ENCODE measurements at regions not wholly inside any gene's neighbourhood (a gene's known extent, or its start where the extent isn't known, plus 50 kb on each side); places are given as distances from the start of the nearest gene placed in this dataset.

DNA sequence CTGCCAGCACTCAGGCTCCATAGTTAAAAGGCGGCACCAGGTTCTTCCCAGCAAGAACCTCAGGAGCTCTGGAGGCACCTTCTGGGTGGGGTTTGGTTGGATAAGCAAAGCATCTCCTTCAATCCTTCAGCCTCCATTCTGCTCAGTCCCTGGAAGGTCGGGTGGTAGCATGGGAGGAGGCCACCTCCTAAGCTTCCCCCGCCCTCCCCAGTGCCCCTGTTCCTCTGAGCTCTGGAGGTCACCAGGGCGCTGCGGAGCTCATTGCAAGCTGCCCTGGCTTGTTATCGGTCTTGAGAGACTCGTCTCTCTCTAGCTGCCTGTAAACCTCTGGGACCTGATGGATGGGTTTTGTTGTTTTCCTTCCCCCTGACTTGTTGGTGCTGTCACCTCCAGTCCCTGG is 124.8 kb downstream of the RPLP1 start:
- DNase-seq: no peak

GRCh38 chr15:69578252-69578651 is 125.6 kb downstream of the RPLP1 start:
- DNase-seq: no peak

DNA sequence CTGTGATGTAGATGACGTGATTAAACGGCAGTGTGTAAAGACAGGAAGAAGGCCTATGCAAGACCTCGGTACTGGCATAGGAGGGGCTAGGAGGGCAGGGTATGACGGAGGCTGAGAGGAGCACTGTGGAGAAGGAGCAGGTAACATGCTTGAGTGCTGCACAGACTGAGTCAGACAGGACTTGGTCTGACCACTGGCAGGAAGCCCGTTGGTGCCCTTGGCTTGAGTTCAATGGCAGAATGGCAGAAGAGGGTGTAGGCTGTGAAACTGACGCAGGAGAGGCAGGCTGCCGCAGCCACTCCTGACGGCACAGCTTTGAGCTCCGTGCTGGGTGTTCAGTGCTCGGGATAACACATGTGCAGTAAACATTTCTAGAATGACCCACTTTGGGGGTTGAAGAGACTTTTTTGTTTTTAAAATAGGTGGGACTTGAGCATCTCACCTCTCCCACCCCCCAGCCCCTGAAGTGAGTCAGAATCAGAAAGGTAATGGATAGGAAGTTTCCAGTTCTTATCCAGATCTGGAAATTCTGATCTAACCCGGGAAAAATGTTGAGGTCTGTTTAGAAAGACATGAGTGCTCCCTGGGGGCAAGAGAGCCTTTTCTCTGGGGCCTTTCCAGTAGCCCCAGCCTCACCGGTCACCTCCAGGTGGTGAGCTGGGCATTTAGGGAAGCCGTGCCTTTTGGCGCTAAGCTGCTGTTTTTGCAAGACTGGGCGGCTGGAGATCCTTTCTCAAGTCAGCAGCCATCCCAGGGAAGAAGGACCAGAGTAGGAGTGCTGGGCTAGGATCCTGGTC is 126.4 kb downstream of the RPLP1 start:
- DNase-seq: peak; percentile 4

- no peak for DNase-seq
Measured at GRCh38 chr15:69579950-69580618, 127.5 kb downstream of the RPLP1 start.

DNA sequence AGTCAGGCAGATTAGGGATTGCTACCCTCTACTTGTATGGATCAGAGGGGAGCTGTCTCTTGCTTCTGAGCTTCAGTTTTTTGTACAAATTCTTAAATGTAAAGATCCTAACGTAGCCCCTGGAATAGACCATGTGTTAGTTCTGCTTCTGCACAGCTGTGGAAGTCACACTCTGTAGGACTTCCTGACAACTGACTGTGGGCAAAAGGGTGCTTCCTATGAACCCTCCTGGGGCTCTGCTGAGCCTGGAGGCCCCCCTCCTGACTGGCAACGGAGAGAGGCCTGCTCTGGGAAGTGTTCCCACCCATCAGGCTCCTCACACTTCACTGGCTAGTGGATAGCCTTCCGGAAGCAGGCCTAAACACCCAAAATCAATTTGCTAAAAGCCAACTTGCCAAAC is 131.0 kb downstream of the RPLP1 start:
- DNase-seq: no peak

GRCh38 chr15:69585937-69586336 is 133.3 kb downstream of the RPLP1 start:
- DNase-seq: no peak

DNA sequence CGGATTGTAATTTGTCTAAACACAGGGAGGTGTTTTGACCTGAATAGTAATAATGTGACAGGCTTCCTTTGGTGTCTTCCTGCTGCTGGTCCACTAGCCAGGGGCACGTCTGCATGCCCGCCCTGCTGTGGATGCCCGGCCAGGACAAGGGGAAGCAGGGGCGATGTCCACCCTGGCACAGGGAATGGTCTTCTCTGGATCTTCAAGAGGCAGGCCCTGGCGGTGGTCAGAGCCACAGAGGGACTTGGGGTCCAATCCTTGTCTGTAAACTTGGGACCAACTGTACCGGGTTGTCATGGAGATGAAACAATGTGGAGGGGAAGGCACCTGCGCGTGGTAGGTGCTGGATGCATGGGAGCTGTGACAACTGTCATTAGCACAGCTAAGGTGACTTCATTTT is 134.1 kb downstream of the RPLP1 start:
- DNase-seq: no peak

- no peak for DNase-seq
Measured at GRCh38 chr15:69587723-69588426, 135.3 kb downstream of the RPLP1 start.

GRCh38 chr15:69590201-69590710 is 137.6 kb downstream of the RPLP1 start:
- no peak for DNase-seq

DNA sequence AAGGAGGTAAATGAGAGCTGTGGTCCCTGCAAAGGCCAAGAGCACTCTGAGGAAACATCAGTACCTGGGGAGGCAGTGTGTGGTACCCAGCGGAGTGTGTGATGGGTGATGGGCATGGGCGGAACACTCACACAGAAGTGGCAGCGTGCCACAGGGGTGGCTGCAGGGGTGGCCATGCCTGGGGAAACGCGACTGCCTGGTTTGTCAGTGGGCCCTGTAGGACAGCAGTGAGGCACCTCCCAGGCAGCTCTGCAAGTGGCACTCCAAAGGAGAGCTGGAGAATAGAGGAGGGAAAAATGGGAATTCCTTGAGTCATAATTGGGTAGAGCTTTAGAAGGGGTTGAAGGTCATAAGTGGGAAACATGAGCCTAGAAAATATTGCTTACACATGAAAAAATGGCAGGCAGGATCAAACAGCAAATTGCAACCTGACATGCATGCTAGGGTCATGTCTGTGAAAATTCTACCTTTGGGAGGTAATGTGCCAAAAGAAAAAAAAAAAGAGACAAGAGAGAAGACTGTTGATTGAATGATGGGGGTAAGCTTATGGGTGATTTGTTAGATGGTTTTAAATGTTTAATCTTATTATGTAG is 138.4 kb downstream of the RPLP1 start:
- no peak for DNase-seq

- no peak for DNase-seq
Measured at GRCh38 chr15:69591905-69592508, 139.4 kb downstream of the RPLP1 start.

DNA sequence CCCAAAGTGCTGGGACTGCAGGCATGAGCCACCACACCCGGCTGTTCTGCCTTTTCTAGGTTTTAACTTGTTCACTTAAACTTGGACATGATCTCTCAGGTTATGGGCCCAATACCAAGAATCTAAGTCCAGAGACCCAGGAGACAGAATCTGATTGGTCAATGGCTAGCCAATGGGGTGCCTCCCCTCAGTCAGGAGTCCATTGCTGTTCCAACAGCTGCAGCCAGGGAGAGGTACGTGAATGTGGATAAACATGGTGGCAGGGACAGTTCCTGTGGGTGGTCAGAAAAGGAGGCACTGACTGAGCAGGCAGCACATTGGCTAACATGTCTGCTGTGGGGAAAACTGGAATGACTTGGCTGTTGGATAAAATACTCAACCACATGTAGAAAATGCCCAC is 140.3 kb downstream of the RPLP1 start:
- no peak for DNase-seq

DNA sequence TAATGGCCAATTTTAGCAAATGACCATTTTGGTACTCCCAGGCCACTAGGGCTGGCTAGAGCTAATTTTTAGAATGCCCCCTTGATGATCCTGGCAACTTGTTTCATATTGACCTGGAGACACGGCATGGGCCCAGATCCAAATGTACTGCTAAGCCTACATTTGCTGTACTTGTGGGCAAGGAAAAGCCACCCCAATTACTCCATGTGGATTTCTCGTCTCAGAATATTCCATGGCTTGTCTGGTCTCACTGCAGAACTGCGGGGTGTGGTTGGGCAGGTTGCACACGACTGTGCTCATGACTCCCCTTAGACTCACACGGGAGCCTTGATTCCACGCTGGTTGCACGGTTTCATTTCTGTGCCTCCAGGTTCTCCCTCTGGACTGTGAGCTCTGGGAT is 140.9 kb downstream of the RPLP1 start:
- DNase-seq: no peak

DNA sequence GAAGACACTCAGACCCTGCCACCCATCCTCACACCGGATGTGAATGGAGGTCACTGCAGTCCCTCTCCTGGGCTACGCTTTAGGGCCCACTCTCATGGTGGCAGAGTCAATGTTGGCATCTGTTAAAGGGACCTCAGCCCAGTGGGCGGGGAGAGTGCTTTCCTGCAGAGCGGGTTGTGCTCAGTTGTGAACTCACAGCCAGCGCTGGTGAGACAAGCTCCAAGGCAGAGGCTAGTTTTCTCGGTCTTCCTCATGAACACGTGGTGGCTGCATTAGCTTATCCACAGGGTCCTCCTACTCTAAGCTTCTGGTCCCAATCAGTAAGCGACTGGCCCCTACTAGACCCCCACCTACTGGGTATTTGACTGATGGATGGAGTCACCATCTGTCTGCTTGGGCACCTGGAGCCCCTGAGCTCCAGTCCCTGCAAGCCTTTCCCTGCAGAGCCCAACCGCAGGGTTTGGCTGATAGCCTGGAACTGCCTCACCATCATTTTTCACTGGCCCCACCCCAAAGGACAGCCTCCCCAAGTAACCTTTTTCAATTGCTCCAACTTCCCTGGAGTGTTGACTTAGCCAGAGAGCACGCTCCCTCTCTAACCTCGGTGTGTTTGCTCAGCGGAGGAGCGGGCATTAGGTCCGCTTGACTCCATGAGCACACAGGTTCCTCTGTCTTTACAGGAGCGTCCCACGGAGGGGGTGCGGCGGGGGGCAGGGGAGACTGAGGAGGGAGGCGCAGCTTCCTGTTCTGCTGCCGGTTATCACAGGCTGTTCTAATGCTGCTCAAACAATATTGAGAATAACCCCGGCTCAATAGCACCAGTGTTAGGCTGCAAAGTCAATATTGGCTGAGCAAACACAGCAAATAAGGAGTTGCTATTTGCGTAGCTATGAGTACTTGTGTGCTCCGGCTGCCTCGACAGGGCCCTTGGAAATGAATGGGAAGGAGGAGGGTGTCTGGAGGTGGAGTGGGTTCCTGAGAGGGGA is 141.7 kb downstream of the RPLP1 start:
- no peak for DNase-seq

DNA sequence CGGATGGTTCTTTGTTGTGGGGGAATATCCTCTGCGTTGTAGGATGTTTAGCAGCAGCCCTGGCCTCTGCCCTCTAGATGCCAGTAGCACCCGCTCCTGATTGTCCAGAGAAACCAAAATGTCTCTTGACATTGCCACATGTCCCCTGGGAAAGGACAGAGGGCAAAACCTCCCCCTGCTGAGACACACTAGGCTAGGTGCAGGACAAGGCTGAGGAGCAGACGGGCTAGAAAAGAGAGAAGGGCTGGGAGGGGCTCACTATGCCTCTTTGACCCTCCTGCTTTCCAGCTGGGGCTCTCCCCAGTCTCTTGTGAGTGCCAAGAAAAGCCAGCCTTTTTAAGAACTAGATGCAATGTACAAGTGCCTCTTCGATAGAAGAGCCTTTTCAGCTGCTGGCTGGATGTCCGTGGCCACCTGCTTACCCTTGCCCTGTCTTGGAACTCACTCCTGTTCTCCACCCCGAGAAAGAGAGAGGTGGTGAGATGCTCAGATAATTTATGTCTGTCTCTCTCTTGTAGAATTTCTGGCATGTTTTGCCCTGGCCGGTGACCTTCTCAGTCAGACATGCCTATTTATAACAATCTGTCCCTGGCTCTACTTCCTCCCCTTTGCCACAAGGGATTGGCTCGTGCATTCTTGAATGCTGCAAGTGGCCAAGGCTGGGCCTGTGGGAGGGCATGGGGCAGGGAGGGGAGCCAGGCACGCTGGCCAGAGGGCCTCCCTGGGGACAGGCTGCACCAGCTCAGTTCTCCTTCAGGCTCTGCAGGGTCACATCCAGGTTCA is 142.6 kb downstream of the RPLP1 start:
- DNase-seq: no peak

GRCh38 chr15:69597061-69597592 is 144.5 kb downstream of the RPLP1 start:
- no peak for DNase-seq

DNA sequence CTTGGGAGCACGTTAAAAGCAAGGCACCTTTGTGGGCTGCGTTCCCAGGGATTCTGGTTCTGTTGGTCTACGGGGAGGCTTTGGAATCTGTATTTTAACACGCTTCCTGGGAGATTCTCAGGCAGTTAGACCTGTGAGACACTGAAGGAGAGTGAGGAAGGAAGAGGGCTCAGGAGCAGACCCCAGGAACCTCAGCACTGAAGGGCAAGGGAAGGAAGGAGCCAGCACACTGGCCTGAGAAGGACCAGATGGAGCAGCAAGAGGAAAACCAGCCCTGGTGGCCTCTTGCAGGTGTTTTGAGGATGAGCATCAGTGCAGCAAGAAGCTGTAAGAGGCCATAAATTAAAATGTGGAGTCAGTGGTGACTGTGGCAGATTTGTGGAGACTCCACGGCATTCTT is 146.7 kb downstream of the RPLP1 start:
- no peak for DNase-seq

DNA sequence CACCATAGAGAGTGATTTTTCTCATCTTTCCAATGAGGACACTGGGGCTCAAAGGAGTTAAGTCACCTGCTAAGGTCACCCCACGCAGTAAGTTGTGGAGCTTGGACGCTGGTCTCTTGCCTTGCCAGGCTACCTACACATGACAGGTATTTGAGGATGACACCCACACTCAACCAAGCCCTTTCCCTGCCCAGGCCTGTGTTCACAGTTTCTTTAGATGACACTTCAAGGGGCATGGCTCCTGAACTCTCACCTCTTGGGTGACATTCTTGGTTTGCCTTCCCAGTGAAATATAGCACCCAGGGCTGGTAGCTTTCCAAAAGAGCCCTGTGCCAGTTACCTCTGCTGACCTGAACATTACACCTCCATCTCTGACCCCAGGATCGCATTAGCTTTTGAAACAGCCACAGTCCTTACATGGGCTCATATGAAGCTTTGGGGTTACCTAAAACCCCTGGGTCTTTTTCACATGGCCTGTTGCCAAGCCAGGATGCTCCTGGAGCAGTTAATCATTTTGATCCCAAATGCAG is 148.0 kb downstream of the RPLP1 start:
- no peak for DNase-seq

DNA sequence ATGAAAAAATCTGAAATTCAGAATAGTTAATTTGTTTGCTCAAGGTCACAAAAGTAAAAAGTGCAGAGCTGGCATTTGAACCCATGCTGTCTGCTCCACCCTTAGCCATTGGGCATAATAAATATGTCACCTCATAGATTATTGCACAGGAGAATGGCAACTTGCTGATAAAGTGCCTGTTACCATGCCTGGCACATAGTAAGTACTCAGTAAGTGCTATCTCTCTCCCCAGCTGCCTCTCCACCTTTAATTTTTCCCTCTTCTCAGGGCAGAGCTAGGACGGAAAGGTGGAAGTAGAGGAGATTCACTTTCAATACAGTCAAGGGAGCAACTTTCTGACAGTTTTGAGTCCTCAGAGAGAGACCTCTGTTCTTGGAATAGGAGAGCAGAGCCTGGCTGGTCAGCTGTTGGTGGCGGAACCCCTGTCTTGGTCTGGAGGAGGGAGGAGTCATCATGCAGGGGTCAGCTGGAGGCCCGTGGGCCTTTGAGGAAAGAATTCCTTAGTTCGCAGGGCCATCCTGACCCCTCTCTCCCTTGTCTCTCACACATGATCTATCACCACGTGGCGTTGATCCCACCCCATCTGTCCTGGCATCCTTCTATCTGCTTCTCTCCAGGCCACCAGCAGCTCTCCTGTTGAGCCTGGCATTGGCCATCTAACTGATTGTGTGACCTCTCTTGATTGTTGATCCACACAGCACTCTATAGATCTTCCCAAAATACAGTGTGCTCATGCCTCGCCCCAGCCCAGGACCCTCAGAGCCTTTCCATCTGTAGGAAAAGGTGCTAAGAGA is 149.3 kb downstream of the RPLP1 start:
- DNase-seq: no peak

Data from CD4-positive, alpha-beta T cell treated with Interleukin-17A for 1 hour (primary cell).